ENCODE measurements at regions not wholly inside any gene's neighbourhood (a gene's known extent, or its start where the extent isn't known, plus 50 kb on each side); places are given as distances from the start of the nearest gene placed in this dataset.
"Not testable (repeated sequence)": the region's sequence is repeated elsewhere in the genome, so short reads cannot be mapped to it uniquely, and the experiment has no call there.

DNA sequence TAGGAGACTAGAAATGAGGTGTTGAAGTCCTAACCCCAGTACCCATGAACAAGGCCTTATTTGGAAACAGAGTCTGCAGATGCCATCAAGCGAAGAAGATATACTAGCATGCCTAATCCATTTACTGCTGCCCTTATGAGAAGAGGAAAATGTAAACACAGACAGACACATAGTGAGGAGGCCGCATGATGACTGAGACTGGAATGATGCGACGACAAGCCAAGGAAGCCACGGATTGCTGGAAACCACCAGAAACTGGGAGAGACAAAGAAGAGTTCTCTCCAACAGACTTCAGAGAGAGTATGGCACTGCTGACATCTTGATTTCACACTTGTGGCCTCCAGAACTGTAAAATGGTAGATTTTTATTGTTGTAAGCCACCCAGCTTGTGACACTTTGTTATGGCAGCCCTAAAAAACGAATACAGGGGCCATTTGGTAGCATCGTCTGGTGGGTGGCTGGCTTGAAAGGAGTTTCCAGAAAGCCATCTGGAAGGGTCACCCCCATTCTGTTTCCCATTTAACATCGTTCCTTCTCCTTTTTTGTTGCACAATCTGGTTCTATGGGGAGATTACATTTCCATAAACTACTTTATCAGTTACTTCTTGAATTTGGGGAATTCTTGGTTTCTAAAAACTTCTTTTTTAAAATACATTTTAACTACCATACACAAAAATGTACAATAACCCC lies 193.1 kb downstream of the HSD17B3 start:
- Histone ChIP-seq H3K9ac (ENCODE audit: low read length) (no peak overlapping the region), H3K27me3 (replicated peaks; ENCODE audit: control insufficient read depth, insufficient read depth, low read length) (peaks cover 7% of the 10 kb centered on the region), H3K36me3 (ENCODE audit: control insufficient read depth, insufficient read depth, low read length, severe bottlenecking) (no peaks in the 10 kb centered on the region), H3K9me3 (ENCODE audit: control insufficient read depth, low read length) (peaks cover 24% of the 10 kb centered on the region), H3K4me1 (ENCODE audit: control insufficient read depth, insufficient read depth, low read length) (no peaks in the 10 kb centered on the region), H3K4me3 (ENCODE audit: low read length) (no peak overlapping the region)
- no peak for DNase-seq (ENCODE audit: low read depth)

DNA sequence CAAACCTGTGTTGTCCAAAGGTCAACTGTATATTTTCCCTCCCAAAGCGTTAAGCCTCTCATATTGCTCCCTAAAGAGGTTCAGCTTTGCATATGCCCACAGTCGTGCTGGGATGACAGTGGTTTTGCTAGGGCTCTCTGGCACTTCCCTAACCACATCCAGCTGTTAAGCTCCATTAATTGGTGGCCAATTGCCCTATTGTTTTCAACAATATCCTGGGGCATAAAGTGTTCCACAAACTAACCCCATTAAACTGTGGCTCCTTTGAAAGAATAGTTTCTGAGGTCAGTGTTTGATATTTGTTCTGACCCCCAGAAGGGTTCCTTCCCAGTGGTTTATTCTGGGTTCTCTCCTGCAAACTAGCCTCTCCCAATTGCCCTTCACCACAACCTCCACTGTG lies 194.5 kb downstream of the HSD17B3 start:
- H3K4me3 ChIP-seq (ENCODE audit: low read length): no peak overlapping the region
- peaks cover 7% of the 10 kb centered on the region for H3K27me3 ChIP-seq (replicated peaks; ENCODE audit: control insufficient read depth, insufficient read depth, low read length)
- H3K4me1 ChIP-seq (ENCODE audit: control insufficient read depth, insufficient read depth, low read length): no peaks in the 10 kb centered on the region
- no peak for DNase-seq (ENCODE audit: low read depth)
- no peaks in the 10 kb centered on the region for H3K36me3 ChIP-seq (ENCODE audit: control insufficient read depth, insufficient read depth, low read length, severe bottlenecking)
- no peak overlapping the region for H3K9ac ChIP-seq (ENCODE audit: low read length)
- H3K9me3 ChIP-seq (ENCODE audit: control insufficient read depth, low read length): peaks cover 32% of the 10 kb centered on the region

DNA sequence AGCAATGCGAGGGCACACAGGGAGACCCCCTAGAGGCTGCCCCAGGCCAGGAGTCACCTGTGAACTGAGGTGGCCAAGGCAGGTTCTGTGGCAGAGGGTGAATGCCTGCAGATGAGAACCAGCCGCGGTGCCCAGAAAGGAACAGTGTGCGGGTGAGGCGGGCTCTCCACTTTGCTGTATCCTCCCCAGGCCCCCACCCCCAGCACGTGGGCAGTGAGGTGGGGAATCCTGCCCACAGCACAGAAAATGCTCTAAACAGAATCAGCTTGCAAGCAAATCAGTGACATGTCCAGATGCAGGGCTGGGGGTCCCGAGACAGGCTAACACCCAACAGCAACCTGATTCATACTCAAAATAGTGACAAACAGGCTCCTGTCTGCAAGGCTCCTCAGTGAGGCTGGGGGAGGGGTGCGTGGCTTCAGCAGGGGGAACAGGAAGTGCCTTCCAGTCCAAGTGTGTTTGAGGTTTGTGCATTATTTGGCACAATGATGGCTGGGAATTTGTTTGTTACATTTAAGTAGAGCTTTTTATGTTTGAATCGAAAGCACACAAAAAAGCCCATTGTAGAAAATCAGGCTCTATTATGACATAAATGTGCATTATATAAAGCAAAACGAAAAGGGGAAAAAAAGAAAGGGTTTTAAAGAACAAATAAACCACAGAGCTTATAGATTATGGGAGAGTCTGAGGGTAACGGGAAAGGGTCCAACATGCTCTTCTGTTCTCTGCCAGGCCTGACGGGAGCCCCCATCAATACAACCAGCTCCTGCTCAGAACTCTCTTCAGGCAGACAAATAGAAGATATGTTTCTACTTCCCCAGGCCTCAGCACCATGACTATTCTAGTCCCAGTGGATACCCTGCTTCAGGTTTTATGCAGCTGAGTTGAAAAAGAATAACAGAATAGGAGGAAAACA lies 201.3 kb downstream of the HSD17B3 start:
- DNase-seq (ENCODE audit: low read depth): no peak
- Histone ChIP-seq H3K4me1 (ENCODE audit: control insufficient read depth, insufficient read depth, low read length) (no peaks in the 10 kb centered on the region), H3K36me3 (ENCODE audit: control insufficient read depth, insufficient read depth, low read length, severe bottlenecking) (no peaks in the 10 kb centered on the region), H3K4me3 (ENCODE audit: low read length) (no peak overlapping the region), H3K9ac (ENCODE audit: low read length) (no peak overlapping the region), H3K27me3 (replicated peaks; ENCODE audit: control insufficient read depth, insufficient read depth, low read length) (no peaks in the 10 kb centered on the region), H3K9me3 (ENCODE audit: control insufficient read depth, low read length) (peaks cover 31% of the 10 kb centered on the region)

DNA sequence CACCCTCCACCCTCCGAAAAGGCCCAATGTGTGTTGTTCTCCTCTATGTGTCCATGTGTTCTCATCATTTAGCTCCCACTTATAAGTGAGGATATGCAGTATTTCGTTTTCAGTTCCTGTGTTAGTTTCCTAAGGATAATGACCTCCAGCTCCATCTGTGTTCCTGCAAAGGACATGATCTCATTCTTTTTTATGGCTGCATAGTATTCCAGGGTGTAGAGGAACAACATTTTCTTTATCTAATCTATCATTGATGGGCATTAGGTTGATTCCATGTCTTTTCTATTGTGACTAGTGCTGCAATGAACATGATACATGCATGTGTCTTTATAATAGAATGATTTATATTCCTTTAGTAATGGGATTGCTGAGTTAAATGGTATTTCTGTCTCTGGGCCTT lies 211.3 kb downstream of the HSD17B3 start:
- H3K9me3 ChIP-seq (ENCODE audit: control insufficient read depth, low read length): peaks cover 21% of the 10 kb centered on the region
- H3K4me3 ChIP-seq (ENCODE audit: low read length); H3K4me1 ChIP-seq (ENCODE audit: control insufficient read depth, insufficient read depth, low read length); H3K36me3 ChIP-seq (ENCODE audit: control insufficient read depth, insufficient read depth, low read length, severe bottlenecking); H3K9ac ChIP-seq (ENCODE audit: low read length); DNase-seq (ENCODE audit: low read depth): not testable (repeated sequence)
- peaks cover 11% of the 10 kb centered on the region for H3K27me3 ChIP-seq (replicated peaks; ENCODE audit: control insufficient read depth, insufficient read depth, low read length)

DNA sequence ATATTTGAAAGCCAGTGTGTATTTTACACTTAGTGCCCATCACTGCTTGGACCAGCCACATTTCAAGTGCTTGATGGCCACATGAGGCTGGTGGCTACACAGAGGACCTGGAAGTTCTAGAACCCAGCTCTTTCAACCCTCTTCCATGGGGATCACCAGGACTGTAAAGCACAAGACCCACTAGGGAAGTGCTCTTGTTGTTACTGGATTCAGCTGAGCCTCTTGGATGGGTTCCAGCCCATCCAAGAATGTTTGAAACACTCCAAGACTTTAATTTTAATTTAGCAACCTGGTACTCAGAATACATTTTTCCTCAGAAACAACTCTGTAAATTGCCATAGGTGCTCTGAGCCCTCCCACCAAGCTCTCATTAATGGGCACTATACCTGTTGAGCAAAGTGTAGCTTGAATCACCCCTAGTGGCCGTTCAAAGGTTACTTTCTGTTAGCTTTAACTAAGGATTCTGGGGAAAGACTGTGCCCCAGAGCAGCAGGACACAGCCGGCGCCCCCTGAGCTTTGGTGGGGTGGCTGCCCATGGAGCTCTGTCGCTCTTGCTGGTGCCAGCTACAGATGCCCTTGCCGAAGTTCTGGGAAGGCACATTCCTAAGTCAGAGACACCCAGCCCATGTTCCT lies 212.4 kb downstream of the HSD17B3 start:
- H3K9me3 ChIP-seq (ENCODE audit: control insufficient read depth, low read length): peaks cover 14% of the 10 kb centered on the region
- H3K4me1 ChIP-seq (ENCODE audit: control insufficient read depth, insufficient read depth, low read length): no peaks in the 10 kb centered on the region
- H3K36me3 ChIP-seq (ENCODE audit: control insufficient read depth, insufficient read depth, low read length, severe bottlenecking): no peaks in the 10 kb centered on the region
- no peak overlapping the region for H3K4me3 ChIP-seq (ENCODE audit: low read length)
- peaks cover 16% of the 10 kb centered on the region for H3K27me3 ChIP-seq (replicated peaks; ENCODE audit: control insufficient read depth, insufficient read depth, low read length)
- no peak for DNase-seq (ENCODE audit: low read depth)
- H3K9ac ChIP-seq (ENCODE audit: low read length): no peak overlapping the region

DNA sequence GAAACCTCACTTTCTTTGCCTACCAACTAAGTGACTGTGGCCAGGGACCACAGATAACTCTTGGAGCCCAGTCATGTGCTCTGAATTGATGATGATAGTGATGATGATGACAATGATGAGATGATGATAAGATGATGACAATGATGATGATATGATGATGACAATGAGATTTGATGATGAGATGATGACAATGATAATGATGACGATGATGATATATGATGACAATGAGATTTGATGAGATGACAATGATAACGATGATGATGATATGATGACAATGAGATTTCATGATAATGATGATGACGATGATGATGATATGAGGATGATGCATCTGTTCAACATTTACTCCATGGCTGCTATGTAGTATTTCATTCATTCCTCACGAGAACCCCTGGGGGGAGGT lies 213.0 kb downstream of the ERCC6L2 start:
- Histone ChIP-seq H3K4me1 (ENCODE audit: control insufficient read depth, insufficient read depth, low read length) (no peaks in the 10 kb centered on the region), H3K36me3 (ENCODE audit: control insufficient read depth, insufficient read depth, low read length, severe bottlenecking) (no peaks in the 10 kb centered on the region), H3K4me3 (ENCODE audit: low read length) (no peak overlapping the region), H3K9ac (ENCODE audit: low read length) (no peak overlapping the region), H3K27me3 (replicated peaks; ENCODE audit: control insufficient read depth, insufficient read depth, low read length) (peaks cover 16% of the 10 kb centered on the region), H3K9me3 (ENCODE audit: control insufficient read depth, low read length) (peaks cover 14% of the 10 kb centered on the region)
- DNase-seq (ENCODE audit: low read depth): no peak

DNA sequence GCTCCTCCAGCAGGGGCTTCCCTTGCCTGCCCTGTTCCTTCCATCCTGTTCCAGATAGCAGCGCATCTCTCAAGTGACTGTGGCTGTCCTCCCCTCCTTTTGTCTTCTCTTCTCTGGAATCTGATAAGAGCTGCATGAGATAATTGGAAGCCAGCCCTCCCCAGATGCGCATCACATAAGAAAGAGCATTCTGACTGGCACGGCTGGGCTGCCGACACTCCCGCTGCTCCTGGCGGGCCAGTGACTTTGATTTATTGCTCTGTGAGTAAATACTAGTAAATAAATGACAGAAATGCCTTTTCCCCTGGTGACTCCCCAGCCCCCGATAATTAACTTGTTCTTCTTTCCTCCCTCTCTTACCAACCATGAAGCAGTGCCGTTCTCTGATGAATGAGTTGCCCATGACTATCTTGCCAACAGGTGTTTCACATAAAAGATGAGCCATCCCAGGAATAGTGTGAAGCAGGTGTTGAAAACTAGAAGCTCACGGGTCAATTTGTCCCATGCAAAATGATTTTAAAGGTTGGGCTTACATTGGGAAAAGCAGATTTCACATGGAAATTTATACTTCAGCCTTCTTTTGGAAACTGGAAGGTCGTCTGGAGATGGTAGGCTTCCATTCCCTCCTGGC lies 212.3 kb downstream of the ERCC6L2 start:
- H3K27me3 ChIP-seq (replicated peaks; ENCODE audit: control insufficient read depth, insufficient read depth, low read length): peaks cover 16% of the 10 kb centered on the region
- H3K4me3 ChIP-seq (ENCODE audit: low read length): no peak overlapping the region
- no peaks in the 10 kb centered on the region for H3K36me3 ChIP-seq (ENCODE audit: control insufficient read depth, insufficient read depth, low read length, severe bottlenecking)
- no peaks in the 10 kb centered on the region for H3K4me1 ChIP-seq (ENCODE audit: control insufficient read depth, insufficient read depth, low read length)
- DNase-seq (ENCODE audit: low read depth): no peak
- H3K9me3 ChIP-seq (ENCODE audit: control insufficient read depth, low read length): peaks cover 14% of the 10 kb centered on the region
- no peak overlapping the region for H3K9ac ChIP-seq (ENCODE audit: low read length)

DNA sequence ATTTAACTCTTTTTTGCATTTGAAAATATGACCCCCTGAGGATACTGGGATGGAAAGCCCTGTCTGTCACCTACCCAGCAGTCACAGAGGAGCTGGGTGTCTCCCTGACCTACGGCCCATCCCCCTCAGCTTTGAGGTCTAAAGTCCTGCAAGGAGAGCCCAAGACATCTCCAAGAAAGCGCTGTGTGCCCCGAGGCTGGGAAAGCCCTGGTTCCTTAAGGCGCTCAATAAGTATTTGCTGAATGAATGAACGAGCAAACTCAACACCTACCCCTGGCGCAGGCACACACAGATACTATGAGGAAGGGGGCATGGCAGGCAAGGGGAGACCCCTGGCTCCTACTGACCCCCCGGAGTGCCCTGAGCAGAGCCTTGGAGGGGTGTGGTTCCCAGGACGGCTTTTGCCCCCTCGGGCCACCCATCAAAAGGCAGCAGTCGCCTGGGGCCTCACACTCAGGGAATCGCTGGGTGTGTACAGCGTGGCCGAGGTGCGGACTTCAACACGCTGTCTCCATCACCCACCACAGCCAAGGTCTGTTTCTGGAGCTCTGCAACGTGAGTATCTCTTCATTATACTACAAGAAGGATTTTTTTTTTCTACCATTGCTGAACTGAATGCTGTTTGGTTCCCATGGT lies 211.6 kb downstream of the ERCC6L2 start:
- Histone ChIP-seq H3K9me3 (ENCODE audit: control insufficient read depth, low read length) (peaks cover 9% of the 10 kb centered on the region), H3K36me3 (ENCODE audit: control insufficient read depth, insufficient read depth, low read length, severe bottlenecking) (no peaks in the 10 kb centered on the region), H3K4me1 (ENCODE audit: control insufficient read depth, insufficient read depth, low read length) (no peaks in the 10 kb centered on the region), H3K4me3 (ENCODE audit: low read length) (no peak overlapping the region), H3K9ac (ENCODE audit: low read length) (no peak overlapping the region), H3K27me3 (replicated peaks; ENCODE audit: control insufficient read depth, insufficient read depth, low read length) (peaks cover 16% of the 10 kb centered on the region)
- no peak for DNase-seq (ENCODE audit: low read depth)

DNA sequence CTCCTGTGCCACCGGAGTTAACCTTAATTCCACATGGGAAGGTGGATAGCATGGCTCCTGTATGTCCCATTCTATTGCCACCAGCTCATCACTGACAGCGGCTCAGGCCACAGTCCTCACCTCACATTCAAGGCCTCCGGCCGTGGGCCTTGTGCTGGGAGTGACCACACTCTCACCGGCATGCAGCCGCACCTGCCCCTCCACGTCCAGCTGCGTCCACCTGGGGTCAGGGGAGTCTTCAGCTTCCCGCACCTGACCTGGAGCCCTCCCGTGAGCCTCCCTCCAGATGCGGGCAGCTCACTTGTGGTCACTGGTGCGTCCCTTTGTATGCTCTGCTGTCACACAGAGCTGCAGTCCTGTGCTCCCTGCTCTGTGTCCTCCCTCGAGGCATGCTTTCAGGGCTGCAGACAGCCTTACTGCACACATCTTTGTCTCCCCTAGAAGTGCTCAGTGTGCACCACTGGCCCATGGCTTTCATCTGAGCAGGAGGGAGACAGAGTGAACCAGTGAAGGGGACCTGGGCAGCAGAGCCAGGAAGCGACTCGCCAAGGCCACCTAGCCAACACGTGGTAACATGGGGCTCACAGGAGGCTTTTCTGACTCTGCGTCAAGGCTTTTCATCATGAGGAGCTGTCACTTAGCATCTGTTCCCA lies 210.1 kb downstream of the ERCC6L2 start:
- DNase-seq (ENCODE audit: low read depth): no peak
- no peaks in the 10 kb centered on the region for H3K36me3 ChIP-seq (ENCODE audit: control insufficient read depth, insufficient read depth, low read length, severe bottlenecking)
- H3K4me1 ChIP-seq (ENCODE audit: control insufficient read depth, insufficient read depth, low read length): no peaks in the 10 kb centered on the region
- H3K9ac ChIP-seq (ENCODE audit: low read length): no peak overlapping the region
- H3K4me3 ChIP-seq (ENCODE audit: low read length): no peak overlapping the region
- H3K9me3 ChIP-seq (ENCODE audit: control insufficient read depth, low read length): peaks cover 2% of the 10 kb centered on the region
- peaks cover 23% of the 10 kb centered on the region for H3K27me3 ChIP-seq (replicated peaks; ENCODE audit: control insufficient read depth, insufficient read depth, low read length)

DNA sequence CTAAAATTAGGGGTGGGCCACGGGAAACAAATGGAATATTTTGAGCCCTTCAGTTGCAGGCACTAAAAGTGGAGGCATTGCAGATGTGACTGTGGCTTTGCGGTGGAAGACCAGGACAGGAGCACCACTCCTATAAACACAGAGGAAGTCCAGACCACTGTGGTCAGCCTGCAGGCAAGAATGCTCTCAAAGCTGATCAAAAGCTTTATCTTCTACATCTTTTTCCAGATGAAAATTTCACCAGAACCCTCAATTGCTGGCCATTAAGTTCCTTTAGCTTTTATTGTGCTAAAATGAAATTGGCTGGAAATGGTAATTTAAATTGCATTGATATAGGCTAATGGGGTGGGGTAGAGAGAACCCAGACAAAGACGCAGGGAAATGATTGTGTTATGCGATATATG lies 208.8 kb downstream of the ERCC6L2 start:
- no peak for DNase-seq (ENCODE audit: low read depth)
- Histone ChIP-seq H3K9me3 (ENCODE audit: control insufficient read depth, low read length) (no peaks in the 10 kb centered on the region), H3K4me3 (ENCODE audit: low read length) (no peak overlapping the region), H3K36me3 (ENCODE audit: control insufficient read depth, insufficient read depth, low read length, severe bottlenecking) (no peaks in the 10 kb centered on the region), H3K4me1 (ENCODE audit: control insufficient read depth, insufficient read depth, low read length) (no peaks in the 10 kb centered on the region), H3K27me3 (replicated peaks; ENCODE audit: control insufficient read depth, insufficient read depth, low read length) (peaks cover 32% of the 10 kb centered on the region), H3K9ac (ENCODE audit: low read length) (no peak overlapping the region)
